Cardiac muscle cell (in vitro differentiated cells and primary cell): ENCODE measurements at regions not wholly inside any gene's neighbourhood (a gene's known extent, or its start where the extent isn't known, plus 50 kb on each side); places are given as distances from the start of the nearest gene placed in this dataset.

Experiments
- DNase-seq, 2 donors: peaks; one replicate each; pipeline versions ENCODE4 v3.0.0 to v3.0.0-alpha.2; 2010 to 2017; ENCODE audit warnings: low read depth in 1 of 2, low spot score in 1 of 2
- H3K27ac ChIP-seq: fragments of 200-600 bp; sonication (generic); 2 replicates; pipeline ENCODE4 v1.5.1; 2016
- H3K27me3 ChIP-seq: fragments of 200-600 bp; sonication (generic); 2 replicates; pipeline ENCODE4 v1.6.0; 2016; ENCODE audit warnings: control low read depth
- H3K36me3 ChIP-seq: fragments of 200-600 bp; sonication (generic); 2 replicates; pipeline ENCODE4 v1.5.1; 2016; ENCODE audit warnings: control low read depth
- H3K4me1 ChIP-seq: fragments of 200-600 bp; sonication (generic); 2 replicates; pipeline ENCODE4 v1.8.1; 2017; ENCODE audit warnings: low read depth, mild to moderate bottlenecking, mixed run types
- H3K4me3 ChIP-seq: fragments of 200-600 bp; sonication (generic); 2 replicates; pipeline ENCODE4 v1.5.1; 2016; ENCODE audit warnings: mild to moderate bottlenecking
- H3K9me3 ChIP-seq: fragments of 200-600 bp; sonication (generic); 2 replicates; pipeline ENCODE4 v1.5.1; 2017; ENCODE audit warnings: low read depth, mild to moderate bottlenecking, control low read depth
- CTCF ChIP-seq: IDR thresholded peaks from 2 replicates; pipeline ENCODE4 v1.5.1; 2012; ENCODE audit warnings: low read depth, mild to moderate bottlenecking, low read length

- no peaks in the 10 kb centered on the region for H3K9me3 ChIP-seq
- H3K27me3 ChIP-seq = no peaks in the 10 kb centered on the region
- DNase-seq = peak in 1 of 2 donors; percentile 28
- no peaks in the 10 kb centered on the region for H3K36me3 ChIP-seq
- peaks cover 33% of the 10 kb centered on the region for H3K4me1 ChIP-seq
- H3K27ac ChIP-seq = peak overlapping the region; percentile 28
- no peak overlapping the region for H3K4me3 ChIP-seq
- TF ChIP-seq CTCF = no peak
Observed at GRCh38 chr16:76195648-76196047, 81.6 kb upstream of the CNTNAP4 start.

GRCh38 chr16:76197900-76198299 is 79.3 kb upstream of the CNTNAP4 start:
- Histone ChIP-seq H3K27me3 (no peaks in the 10 kb centered on the region), H3K4me3 (no peak overlapping the region), H3K9me3 (no peaks in the 10 kb centered on the region), H3K36me3 (no peaks in the 10 kb centered on the region), H3K4me1 (peaks cover 33% of the 10 kb centered on the region), H3K27ac (no peak overlapping the region)
- no peak for DNase-seq
- no peak for TF ChIP-seq CTCF

GRCh38 chr16:76199681-76200220 is 77.5 kb upstream of the CNTNAP4 start:
- Histone ChIP-seq H3K27ac (no peak overlapping the region), H3K4me3 (no peak overlapping the region), H3K36me3 (no peaks in the 10 kb centered on the region), H3K27me3 (no peaks in the 10 kb centered on the region), H3K9me3 (no peaks in the 10 kb centered on the region), H3K4me1 (peaks cover 28% of the 10 kb centered on the region)
- TF ChIP-seq CTCF = no peak
- no peak for DNase-seq

- Histone ChIP-seq H3K4me1 (peaks cover 12% of the 10 kb centered on the region), H3K27me3 (no peaks in the 10 kb centered on the region), H3K36me3 (no peaks in the 10 kb centered on the region), H3K9me3 (no peaks in the 10 kb centered on the region), H3K27ac (no peak overlapping the region), H3K4me3 (no peak overlapping the region)
- no peak for DNase-seq
- no peak for TF ChIP-seq CTCF
Observed at GRCh38 chr16:76201385-76201784, 75.8 kb upstream of the CNTNAP4 start.

- H3K27ac ChIP-seq = no peak overlapping the region
- DNase-seq = no peak
- H3K36me3 ChIP-seq = no peaks in the 10 kb centered on the region
- no peak for TF ChIP-seq CTCF
- no peaks in the 10 kb centered on the region for H3K4me1 ChIP-seq
- no peaks in the 10 kb centered on the region for H3K9me3 ChIP-seq
- H3K4me3 ChIP-seq = no peak overlapping the region
- H3K27me3 ChIP-seq = no peaks in the 10 kb centered on the region
Observed at GRCh38 chr16:76204249-76204648, 73.0 kb upstream of the CNTNAP4 start.

GRCh38 chr16:76207270-76207669 is 69.9 kb upstream of the CNTNAP4 start:
- DNase-seq = no peak
- Histone ChIP-seq H3K9me3 (no peaks in the 10 kb centered on the region), H3K4me1 (no peaks in the 10 kb centered on the region), H3K27me3 (no peaks in the 10 kb centered on the region), H3K4me3 (no peak overlapping the region), H3K27ac (no peak overlapping the region), H3K36me3 (no peaks in the 10 kb centered on the region)
- TF ChIP-seq CTCF = no peak
